ENCODE measurements at regions not wholly inside any gene's neighbourhood (a gene's known extent, or its start where the extent isn't known, plus 50 kb on each side); places are given as distances from the start of the nearest gene placed in this dataset.

GRCh38 chr2:219861307-219861706 lies 233.9 kb downstream of the SLC4A3 start:
- TF ChIP-seq CREB1 (CRISPR knock-in tag; IDR thresholded peaks at IDR 0.05) (no peak), TEAD4 (CRISPR knock-in tag; IDR thresholded peaks at IDR 0.05) (no peak), IRF1 (CRISPR knock-in tag; IDR thresholded peaks at IDR 0.05) (no peak), SP1 (CRISPR knock-in tag; conservative IDR thresholded peaks at IDR 0.05) (no peak), SOX15 (CRISPR knock-in tag; IDR thresholded peaks at IDR 0.05) (no peak), HMGXB4 (CRISPR knock-in tag; IDR thresholded peaks at IDR 0.05) (no peak)
- TF ChIP-seq, protein P1, sequence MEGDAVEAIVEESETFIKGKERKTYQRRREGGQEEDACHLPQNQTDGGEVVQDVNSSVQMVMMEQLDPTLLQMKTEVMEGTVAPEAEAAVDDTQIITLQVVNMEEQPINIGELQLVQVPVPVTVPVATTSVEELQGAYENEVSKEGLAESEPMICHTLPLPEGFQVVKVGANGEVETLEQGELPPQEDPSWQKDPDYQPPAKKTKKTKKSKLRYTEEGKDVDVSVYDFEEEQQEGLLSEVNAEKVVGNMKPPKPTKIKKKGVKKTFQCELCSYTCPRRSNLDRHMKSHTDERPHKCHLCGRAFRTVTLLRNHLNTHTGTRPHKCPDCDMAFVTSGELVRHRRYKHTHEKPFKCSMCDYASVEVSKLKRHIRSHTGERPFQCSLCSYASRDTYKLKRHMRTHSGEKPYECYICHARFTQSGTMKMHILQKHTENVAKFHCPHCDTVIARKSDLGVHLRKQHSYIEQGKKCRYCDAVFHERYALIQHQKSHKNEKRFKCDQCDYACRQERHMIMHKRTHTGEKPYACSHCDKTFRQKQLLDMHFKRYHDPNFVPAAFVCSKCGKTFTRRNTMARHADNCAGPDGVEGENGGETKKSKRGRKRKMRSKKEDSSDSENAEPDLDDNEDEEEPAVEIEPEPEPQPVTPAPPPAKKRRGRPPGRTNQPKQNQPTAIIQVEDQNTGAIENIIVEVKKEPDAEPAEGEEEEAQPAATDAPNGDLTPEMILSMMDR (IDR thresholded peaks at IDR 0.05): no peak

All from WTC11 (cell line).